ENCODE measurements at regions not wholly inside any gene's neighbourhood (a gene's known extent, or its start where the extent isn't known, plus 50 kb on each side); places are given as distances from the start of the nearest gene placed in this dataset.
"Not testable (repeated sequence)": the region's sequence is repeated elsewhere in the genome, so short reads cannot be mapped to it uniquely, and the experiment has no call there.

DNA sequence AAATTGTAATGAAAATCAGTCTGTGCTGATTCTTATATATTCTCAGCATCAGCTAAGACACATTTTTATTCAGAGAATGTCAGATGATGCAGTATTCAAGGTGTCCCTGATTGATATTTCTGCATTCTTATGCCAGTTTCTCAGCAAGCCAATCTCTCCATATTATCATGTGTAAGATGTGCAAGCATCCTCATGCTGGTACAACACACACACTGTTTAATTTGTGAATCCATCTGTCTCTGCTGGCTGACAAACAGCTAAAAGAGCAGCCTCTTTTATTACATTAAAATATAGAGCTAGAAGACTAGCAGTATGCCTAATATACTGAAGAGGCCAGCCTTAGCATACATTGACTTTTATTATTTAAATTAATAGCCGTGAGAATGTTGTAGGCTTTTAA, 502.9 kb upstream of the GNPDA2 start:
- TF ChIP-seq, protein P1, sequence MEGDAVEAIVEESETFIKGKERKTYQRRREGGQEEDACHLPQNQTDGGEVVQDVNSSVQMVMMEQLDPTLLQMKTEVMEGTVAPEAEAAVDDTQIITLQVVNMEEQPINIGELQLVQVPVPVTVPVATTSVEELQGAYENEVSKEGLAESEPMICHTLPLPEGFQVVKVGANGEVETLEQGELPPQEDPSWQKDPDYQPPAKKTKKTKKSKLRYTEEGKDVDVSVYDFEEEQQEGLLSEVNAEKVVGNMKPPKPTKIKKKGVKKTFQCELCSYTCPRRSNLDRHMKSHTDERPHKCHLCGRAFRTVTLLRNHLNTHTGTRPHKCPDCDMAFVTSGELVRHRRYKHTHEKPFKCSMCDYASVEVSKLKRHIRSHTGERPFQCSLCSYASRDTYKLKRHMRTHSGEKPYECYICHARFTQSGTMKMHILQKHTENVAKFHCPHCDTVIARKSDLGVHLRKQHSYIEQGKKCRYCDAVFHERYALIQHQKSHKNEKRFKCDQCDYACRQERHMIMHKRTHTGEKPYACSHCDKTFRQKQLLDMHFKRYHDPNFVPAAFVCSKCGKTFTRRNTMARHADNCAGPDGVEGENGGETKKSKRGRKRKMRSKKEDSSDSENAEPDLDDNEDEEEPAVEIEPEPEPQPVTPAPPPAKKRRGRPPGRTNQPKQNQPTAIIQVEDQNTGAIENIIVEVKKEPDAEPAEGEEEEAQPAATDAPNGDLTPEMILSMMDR (IDR thresholded peaks at IDR 0.05): no peak
- Mint-ChIP-seq H3K4me3 (no peak overlapping the region), H3K27me3 (ENCODE audit: insufficient read depth) (no peaks in the 10 kb centered on the region), H3K27ac (no peak overlapping the region), H3K36me3 (ENCODE audit: low read depth) (no peaks in the 10 kb centered on the region), H3K4me1 (ENCODE audit: low read depth) (no peaks in the 10 kb centered on the region), H3K9me3 (peaks cover 6% of the 10 kb centered on the region)
- no peak for DNase-seq

DNA sequence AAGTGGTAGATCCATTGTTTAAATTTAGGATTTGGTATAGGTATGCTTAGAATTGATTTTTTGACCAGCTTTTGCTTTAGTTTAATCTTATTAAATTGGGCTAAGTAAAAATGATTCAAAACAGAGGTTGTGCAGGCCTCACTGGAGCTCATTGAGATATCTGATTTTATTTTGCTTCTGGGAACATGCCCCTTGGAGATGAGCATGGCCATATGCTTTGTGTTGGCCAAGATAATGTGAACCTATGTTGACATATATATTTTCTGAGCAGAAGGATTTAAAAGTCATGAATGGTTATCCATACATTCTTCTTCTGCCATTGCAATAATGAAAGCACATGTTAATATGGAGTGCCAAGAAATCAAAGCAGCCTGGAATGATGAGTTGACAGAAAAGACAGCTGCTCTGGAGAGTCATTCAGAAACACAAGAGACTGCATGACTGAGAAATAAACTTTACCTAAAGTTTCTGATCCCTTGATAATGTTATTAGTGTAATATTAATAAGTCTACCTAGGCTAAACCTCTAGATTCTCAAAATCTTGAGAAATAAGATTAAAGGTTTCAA, 489.7 kb upstream of the GNPDA2 start:
- no peak overlapping the region for H3K4me3 Mint-ChIP-seq
- H3K27me3 Mint-ChIP-seq (ENCODE audit: insufficient read depth): no peaks in the 10 kb centered on the region; the same call in 1 of the 2 replicates
- H3K27ac Mint-ChIP-seq: no peak overlapping the region
- TF ChIP-seq, protein P1 (IDR thresholded peaks at IDR 0.05): no peak
- no peaks in the 10 kb centered on the region for H3K4me1 Mint-ChIP-seq (ENCODE audit: low read depth)
- H3K9me3 Mint-ChIP-seq: peaks cover 24% of the 10 kb centered on the region
- DNase-seq: no peak
- no peaks in the 10 kb centered on the region for H3K36me3 Mint-ChIP-seq (ENCODE audit: low read depth)

DNA sequence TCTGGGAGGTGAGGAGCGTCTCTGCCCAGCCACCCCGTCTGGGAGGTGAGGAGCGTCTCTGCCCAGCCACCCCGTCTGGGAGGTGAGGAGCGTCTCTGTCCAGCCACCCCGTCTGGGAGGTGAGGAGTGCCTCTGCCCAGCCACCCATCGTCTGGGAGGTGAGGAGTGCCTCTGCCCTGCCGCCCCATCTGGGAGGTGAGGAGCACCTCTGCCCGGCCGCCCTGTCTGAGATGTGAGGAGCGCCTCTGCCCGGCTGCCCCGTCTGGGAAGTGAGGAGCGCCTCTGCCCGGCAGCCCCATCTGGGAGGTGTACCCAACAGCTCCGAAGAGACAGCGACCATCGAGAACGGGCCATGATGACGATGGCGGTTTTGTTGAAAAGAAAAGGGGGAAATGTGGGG, 482.1 kb upstream of the GNPDA2 start:
- not testable (repeated sequence) for H3K4me1 Mint-ChIP-seq (ENCODE audit: low read depth); DNase-seq; H3K27ac Mint-ChIP-seq; H3K36me3 Mint-ChIP-seq (ENCODE audit: low read depth); H3K4me3 Mint-ChIP-seq; H3K27me3 Mint-ChIP-seq (ENCODE audit: insufficient read depth)
- H3K9me3 Mint-ChIP-seq: peaks cover 46% of the 10 kb centered on the region

DNA sequence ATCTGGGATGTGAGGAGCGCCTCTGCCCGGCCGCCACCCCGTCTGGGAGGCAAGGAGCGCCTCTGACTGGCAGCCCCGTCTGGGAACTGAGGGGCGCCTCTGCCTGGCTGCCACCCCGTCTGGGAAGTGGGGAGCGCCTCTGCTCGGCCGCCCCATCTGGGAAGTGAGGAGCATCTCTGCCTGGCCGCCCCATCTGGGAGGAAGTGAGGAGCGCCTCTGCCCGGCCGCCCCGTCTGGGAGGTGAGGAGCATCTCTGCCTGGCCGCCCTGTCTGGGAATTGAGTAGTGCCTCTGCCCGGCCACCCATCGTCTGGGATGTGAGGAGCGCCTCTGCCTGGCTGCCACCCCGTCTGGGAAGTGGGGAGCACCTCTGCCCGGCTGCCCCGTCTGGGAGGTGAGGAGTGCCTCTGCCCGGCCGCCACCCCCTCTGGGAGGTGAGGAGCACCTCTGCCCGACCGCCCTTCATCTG, 481.5 kb upstream of the GNPDA2 start:
- not testable (repeated sequence) for H3K27ac Mint-ChIP-seq; H3K4me1 Mint-ChIP-seq (ENCODE audit: low read depth); H3K36me3 Mint-ChIP-seq (ENCODE audit: low read depth); H3K4me3 Mint-ChIP-seq; H3K27me3 Mint-ChIP-seq (ENCODE audit: insufficient read depth); DNase-seq
- H3K9me3 Mint-ChIP-seq: peaks cover 46% of the 10 kb centered on the region

DNA sequence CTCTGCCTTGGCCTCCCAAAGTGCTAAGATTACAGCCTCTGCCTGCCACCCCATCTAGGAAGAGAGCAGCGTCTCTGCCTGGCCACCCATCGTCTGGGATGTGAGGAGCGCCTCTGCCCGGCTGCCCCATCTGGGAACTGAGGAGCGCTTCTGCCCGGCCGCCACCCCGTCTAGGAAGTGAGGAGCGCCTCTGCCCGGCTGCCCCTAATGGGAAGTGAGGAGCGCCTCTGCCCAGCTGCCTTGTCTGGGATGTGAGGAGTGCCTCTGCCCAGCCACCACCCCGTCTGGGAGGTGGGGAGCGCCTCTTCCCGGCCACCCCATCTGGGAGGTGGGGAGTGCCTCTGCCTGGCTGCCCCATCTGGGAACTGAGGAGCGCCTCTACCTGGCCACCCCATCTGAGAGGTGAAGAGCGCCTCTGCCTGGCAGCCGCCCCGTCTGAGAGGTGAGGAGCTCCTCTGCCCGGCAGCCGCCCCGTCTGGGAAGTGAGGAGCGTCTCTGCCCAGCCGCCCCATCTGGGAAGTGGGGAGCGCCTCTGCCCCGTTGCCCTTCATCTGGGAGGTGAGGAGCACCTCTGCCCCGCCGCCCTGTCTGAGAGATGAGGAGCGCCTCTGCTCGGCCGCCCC, 481.0 kb upstream of the GNPDA2 start:
- not testable (repeated sequence) for H3K4me1 Mint-ChIP-seq (ENCODE audit: low read depth)

DNA sequence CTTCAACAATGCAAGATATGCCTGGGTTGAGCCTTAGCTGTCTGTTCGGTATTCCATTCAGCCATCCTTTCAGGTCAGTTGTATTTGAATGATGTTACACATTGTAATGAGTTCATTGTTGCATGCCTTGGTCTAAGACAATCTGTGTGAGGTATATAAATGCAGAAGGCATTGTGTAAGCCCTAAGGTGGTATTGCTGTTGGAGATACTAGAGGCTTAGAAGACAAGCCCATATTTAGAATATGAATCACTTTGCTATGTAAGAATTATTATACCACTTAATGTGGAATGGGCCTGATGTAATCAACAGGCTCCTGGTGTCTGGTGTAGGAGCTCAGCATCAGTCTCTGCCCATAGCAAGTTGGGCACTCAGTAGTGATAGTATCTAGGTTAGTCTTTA, 473.4 kb upstream of the GNPDA2 start:
- H3K36me3 Mint-ChIP-seq (ENCODE audit: low read depth): no peaks in the 10 kb centered on the region
- TF ChIP-seq, protein P1 (IDR thresholded peaks at IDR 0.05): no peak
- H3K4me1 Mint-ChIP-seq (ENCODE audit: low read depth): no peaks in the 10 kb centered on the region

More for the DNA sequence above, 481.0 kb upstream of the GNPDA2 start:
- not testable (repeated sequence) for H3K36me3 Mint-ChIP-seq (ENCODE audit: low read depth); H3K4me3 Mint-ChIP-seq; H3K27ac Mint-ChIP-seq; H3K27me3 Mint-ChIP-seq (ENCODE audit: insufficient read depth); DNase-seq
- H3K9me3 Mint-ChIP-seq: peaks cover 46% of the 10 kb centered on the region

DNA sequence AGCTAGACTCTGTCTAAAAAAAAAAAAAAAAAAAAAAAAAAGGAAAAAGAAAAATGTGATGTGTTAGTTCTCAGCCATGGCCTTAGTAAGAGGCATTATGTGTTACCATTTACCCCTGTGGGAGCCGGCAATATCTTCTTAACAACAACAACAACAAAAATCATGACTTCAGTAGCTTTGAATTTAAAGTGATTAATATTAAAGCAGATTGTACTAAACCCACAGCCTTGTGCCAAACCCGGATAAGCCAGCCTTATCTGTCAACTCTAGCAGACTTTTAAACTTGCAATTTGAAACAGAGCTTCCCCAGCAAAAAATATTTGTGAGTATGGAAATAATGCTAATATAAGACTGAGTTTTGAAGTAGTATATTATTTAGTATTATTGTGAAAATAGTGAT, 462.1 kb upstream of the GNPDA2 start:
- Mint-ChIP-seq H3K27me3 (ENCODE audit: insufficient read depth) (no peaks in the 10 kb centered on the region), H3K27ac (no peak overlapping the region), H3K4me3 (no peak overlapping the region), H3K9me3 (peaks cover 29% of the 10 kb centered on the region), H3K36me3 (ENCODE audit: low read depth) (no peaks in the 10 kb centered on the region), H3K4me1 (ENCODE audit: low read depth) (no peaks in the 10 kb centered on the region)
- DNase-seq: no peak
- TF ChIP-seq, protein P1 (IDR thresholded peaks at IDR 0.05): no peak

More for the DNA sequence above, 473.4 kb upstream of the GNPDA2 start:
- Mint-ChIP-seq H3K9me3 (peaks cover 32% of the 10 kb centered on the region), H3K27ac (no peak overlapping the region), H3K27me3 (ENCODE audit: insufficient read depth) (no peaks in the 10 kb centered on the region), H3K4me3 (no peak overlapping the region)
- DNase-seq: no peak

All from HFFc6 (cell line).